Endothelial cell (in vitro differentiated cells): ENCODE measurements at regions not wholly inside any gene's neighbourhood (a gene's known extent, or its start where the extent isn't known, plus 50 kb on each side); places are given as distances from the start of the nearest gene placed in this dataset.

ENCODE experiments used
- DNase-seq: peaks from one replicate; pipeline ENCODE4 v3.0.0; 2021; ENCODE audit warnings: low spot score
- H3K27ac Mint-ChIP-seq: one replicate; pipeline ENCODE4 v1.8.0; 2021; ENCODE audit warnings: mixed read lengths, inconsistent platforms; ENCODE audit not compliant: unreplicated experiment
- H3K27me3 Mint-ChIP-seq: one replicate; pipeline ENCODE4 v1.8.0; 2021; ENCODE audit warnings: mild to moderate bottlenecking, moderate library complexity, mixed read lengths, inconsistent platforms; ENCODE audit not compliant: unreplicated experiment
- H3K36me3 Mint-ChIP-seq: one replicate; pipeline ENCODE4 v1.8.0; 2021; ENCODE audit warnings: mild to moderate bottlenecking, low read depth, mixed read lengths, inconsistent platforms; ENCODE audit not compliant: unreplicated experiment
- H3K4me1 Mint-ChIP-seq: one replicate; pipeline ENCODE4 v1.8.0; 2021; ENCODE audit warnings: mild to moderate bottlenecking, mixed read lengths, inconsistent platforms; ENCODE audit not compliant: unreplicated experiment
- H3K4me3 Mint-ChIP-seq: one replicate; pipeline ENCODE4 v1.8.0; 2021; ENCODE audit warnings: mild to moderate bottlenecking, mixed read lengths, inconsistent platforms; ENCODE audit not compliant: unreplicated experiment
- H3K9me3 Mint-ChIP-seq: one replicate; pipeline ENCODE4 v1.8.0; 2021; ENCODE audit warnings: mixed read lengths, inconsistent platforms; ENCODE audit not compliant: unreplicated experiment
- TF ChIP-seq, protein P1 (sequence below): fragments of 200-600 bp; sonication (generic); IDR thresholded peaks from one replicate; pipeline ENCODE4 v1.5.0; 2021; ENCODE audit warnings: antibody characterized with exemption; ENCODE audit not compliant: unreplicated experiment

DNA sequence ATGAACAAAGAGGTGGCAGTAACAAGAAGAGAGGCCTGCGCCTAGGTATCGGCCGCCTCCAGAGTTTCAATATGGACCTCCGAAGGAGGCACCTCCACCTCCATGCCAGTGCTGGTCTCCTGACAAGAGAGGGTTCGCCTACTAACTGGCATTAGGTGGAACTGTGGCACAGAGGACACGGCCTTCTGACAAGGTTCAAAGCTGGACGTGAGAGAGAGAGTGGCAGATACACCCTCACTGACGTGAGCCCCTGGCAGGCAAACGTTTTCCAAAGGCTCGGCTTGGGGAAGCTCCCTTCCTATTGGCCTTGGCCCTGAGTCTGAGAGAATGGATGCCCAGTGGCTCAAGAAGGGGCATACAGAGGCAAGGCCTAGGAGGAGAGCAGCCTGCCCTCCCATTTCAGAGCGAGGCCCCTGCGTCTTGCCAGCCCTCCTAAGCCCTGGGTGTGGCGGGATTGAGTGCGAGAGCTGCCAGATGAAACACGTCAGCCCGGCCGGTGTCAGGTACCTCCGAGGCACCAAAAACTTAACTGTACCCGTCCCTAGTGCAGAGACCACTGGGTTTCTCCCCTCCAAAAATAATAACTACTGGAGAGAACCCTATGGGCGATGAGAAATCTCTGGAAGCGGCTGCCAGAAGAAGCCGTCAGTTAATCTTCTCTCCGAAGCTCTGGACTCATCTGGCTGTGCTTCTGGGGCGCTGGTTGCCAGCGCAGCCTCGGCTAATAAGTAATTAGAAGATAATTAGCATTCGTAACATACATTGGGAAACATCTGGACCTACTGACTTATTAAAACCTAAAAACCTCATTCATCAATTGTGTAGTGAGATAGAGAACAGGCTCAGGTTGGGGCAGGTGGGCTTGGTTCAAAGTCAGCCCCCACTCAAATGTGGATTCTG is 283.6 kb downstream of the NPHP4 start:
- Mint-ChIP-seq H3K36me3 (no peaks in the 10 kb centered on the region), H3K4me1 (no peaks in the 10 kb centered on the region), H3K4me3 (no peak overlapping the region), H3K27ac (no peak overlapping the region), H3K27me3 (peaks cover 2% of the 10 kb centered on the region), H3K9me3 (no peaks in the 10 kb centered on the region)
- DNase-seq: no peak
- TF ChIP-seq, protein P1, sequence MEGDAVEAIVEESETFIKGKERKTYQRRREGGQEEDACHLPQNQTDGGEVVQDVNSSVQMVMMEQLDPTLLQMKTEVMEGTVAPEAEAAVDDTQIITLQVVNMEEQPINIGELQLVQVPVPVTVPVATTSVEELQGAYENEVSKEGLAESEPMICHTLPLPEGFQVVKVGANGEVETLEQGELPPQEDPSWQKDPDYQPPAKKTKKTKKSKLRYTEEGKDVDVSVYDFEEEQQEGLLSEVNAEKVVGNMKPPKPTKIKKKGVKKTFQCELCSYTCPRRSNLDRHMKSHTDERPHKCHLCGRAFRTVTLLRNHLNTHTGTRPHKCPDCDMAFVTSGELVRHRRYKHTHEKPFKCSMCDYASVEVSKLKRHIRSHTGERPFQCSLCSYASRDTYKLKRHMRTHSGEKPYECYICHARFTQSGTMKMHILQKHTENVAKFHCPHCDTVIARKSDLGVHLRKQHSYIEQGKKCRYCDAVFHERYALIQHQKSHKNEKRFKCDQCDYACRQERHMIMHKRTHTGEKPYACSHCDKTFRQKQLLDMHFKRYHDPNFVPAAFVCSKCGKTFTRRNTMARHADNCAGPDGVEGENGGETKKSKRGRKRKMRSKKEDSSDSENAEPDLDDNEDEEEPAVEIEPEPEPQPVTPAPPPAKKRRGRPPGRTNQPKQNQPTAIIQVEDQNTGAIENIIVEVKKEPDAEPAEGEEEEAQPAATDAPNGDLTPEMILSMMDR: no peak

DNA sequence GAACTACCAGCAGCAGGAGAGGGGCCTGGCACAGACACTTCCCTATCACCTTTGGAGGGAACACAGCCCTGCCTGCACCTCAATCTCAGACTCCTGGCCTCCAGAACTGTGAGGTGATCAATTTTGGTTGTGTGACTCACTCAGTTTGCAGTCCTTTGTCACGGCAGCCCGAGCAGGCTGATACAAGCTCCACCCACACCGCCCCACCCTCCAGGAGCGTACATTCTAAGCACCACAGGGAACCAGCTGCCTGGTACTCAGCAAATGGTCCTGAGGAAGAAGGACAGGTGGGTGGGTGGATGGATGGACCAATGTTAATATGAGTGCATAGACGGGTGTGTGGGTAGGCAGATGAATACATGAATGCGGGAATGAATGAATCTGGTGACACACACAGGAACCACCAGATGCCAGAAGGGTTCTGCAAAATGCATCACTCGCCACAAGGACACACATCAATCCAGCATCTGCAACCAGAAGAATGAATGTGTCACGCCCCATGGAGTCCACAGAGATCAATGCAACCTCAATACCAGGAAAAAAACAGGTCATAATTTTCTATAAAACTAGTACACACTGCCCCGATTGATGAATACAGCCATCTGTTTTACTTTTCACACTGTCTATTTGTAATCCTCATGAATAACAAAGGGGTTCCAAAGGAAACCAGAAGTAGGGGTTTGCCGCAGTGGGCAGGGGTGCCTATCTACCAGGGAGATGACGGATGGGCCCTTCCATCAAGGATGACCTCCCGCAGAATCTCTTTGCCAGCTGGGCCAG is 284.5 kb downstream of the NPHP4 start:
- H3K9me3 Mint-ChIP-seq: no peaks in the 10 kb centered on the region
- H3K4me3 Mint-ChIP-seq: no peak overlapping the region
- no peaks in the 10 kb centered on the region for H3K36me3 Mint-ChIP-seq
- DNase-seq: no peak
- TF ChIP-seq, protein P1: no peak
- H3K27me3 Mint-ChIP-seq: peaks cover 2% of the 10 kb centered on the region
- no peak overlapping the region for H3K27ac Mint-ChIP-seq
- no peaks in the 10 kb centered on the region for H3K4me1 Mint-ChIP-seq

DNA sequence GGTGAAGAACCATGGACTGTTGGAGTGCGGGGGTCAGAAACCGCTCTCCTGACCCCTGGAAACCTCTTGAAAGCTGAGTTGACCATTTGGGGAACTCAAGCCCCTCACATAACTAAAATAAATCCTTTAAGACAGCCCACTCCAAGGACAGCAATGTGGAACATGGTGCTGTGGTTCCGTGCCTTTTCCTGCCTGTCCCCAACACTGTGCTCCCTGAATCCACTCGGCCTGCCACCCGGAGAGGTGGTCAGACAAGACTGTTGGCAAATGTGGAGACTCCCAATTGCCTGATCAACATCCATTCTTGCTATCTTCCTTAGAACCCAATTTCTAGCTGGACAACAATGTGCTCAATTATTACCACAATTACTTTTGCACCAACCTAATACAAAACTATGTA is 286.0 kb downstream of the NPHP4 start:
- H3K4me3 Mint-ChIP-seq: no peak overlapping the region
- H3K4me1 Mint-ChIP-seq: no peaks in the 10 kb centered on the region
- no peak overlapping the region for H3K27ac Mint-ChIP-seq
- no peaks in the 10 kb centered on the region for H3K9me3 Mint-ChIP-seq
- DNase-seq: no peak
- H3K36me3 Mint-ChIP-seq: no peaks in the 10 kb centered on the region
- peaks cover 2% of the 10 kb centered on the region for H3K27me3 Mint-ChIP-seq
- TF ChIP-seq, protein P1: no peak

DNA sequence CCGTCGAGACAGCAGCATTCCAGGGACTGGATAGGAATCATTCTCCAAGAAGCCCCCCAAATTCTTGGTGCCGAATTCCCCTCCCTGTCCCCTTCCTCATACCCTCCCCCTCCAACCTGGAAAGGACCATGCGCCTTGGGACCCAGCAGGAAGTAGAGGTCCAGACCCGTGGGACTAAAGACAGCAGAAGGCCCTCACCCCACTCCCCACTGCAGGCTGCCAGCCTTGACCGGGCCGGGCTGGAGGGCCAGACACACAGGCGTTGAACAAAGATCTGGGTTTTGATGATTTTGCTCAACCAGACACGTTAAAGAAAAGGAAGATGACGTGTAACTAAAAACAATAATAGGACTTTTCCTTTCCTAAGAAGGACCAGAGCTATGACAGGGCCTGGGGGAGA is 286.5 kb downstream of the NPHP4 start:
- Mint-ChIP-seq H3K27ac (no peak overlapping the region), H3K36me3 (no peaks in the 10 kb centered on the region), H3K4me3 (no peak overlapping the region), H3K27me3 (peaks cover 2% of the 10 kb centered on the region), H3K9me3 (no peaks in the 10 kb centered on the region), H3K4me1 (no peaks in the 10 kb centered on the region)
- TF ChIP-seq, protein P1: no peak
- no peak for DNase-seq
